Stomach (tissue), 8 donors: ENCODE measurements at regions not wholly inside any gene's neighbourhood (a gene's known extent, or its start where the extent isn't known, plus 50 kb on each side); places are given as distances from the start of the nearest gene placed in this dataset.
A peak's percentile ranks its signal among the peaks of the same experiment; 100 is the strongest.

Experiments
- DNase-seq, 2 donors: peaks; one replicate each; pipeline versions ENCODE4 v3.0.0 to v3.0.0-alpha.2; 2013 to 2019
- H3K27ac ChIP-seq, 5 donors: fragments of 200-600 bp in 4 of 5; sonication (generic) in 4 of 5; one replicate each; pipeline ENCODE4 v1.5.1; 2013 to 2019; ENCODE audit warnings: mild to moderate bottlenecking in 1 of 5, moderate library complexity in 1 of 5
- H3K27me3 ChIP-seq, 3 donors: fragments of 200-600 bp; sonication (generic); one replicate each; pipeline ENCODE4 v1.5.1; 2017 to 2019; ENCODE audit warnings: mixed run types in 1 of 3
- H3K36me3 ChIP-seq, 4 donors: fragments of 200-600 bp; sonication (generic); 1 replicate in 3 of 4; 2 replicates in 1 of 4; pipeline ENCODE4 v1.5.1; 2016 to 2019
- H3K4me1 ChIP-seq, 4 donors: fragments of 200-600 bp; sonication (generic); one replicate each; pipeline ENCODE4 v1.5.1; 2016 to 2019
- H3K4me3 ChIP-seq, 4 donors: fragments of 200-600 bp; sonication (generic) in 3 of 4; one replicate each; pipeline ENCODE4 v1.5.1; 2016 to 2019; ENCODE audit warnings: mild to moderate bottlenecking in 1 of 4
- H3K9me3 ChIP-seq, 4 donors: fragments of 200-600 bp; sonication (generic); one replicate each; pipeline ENCODE4 v1.5.1; 2016 to 2019
- CTCF ChIP-seq, 7 experiments: fragments of 450-650 bp in 4 of 7; fragments of 200-600 bp in 3 of 7; sonication (generic) in 3 of 7; IDR thresholded peaks; one replicate each; pipeline ENCODE4 v1.5.1; 2016 to 2019; ENCODE audit warnings: antibody characterized with exemption in 7 of 7, control low read depth in 2 of 7, mild to moderate bottlenecking in 1 of 7
- EP300 ChIP-seq: sonication (generic); formaldehyde crosslinking; IDR thresholded peaks from one replicate; pipeline ENCODE4 v1.6.1; 2017; ENCODE audit warnings: antibody characterized with exemption
- POLR2A ChIP-seq, 4 donors: fragments of 450-650 bp; IDR thresholded peaks; one replicate each; pipeline ENCODE4 v1.6.1; 2016; ENCODE audit warnings: antibody characterized with exemption in 4 of 4, control low read depth in 2 of 4, mild to moderate bottlenecking in 1 of 4, moderate library complexity in 1 of 4
- POLR2AphosphoS5 ChIP-seq, 3 donors: sonication (generic); formaldehyde crosslinking; IDR thresholded peaks; one replicate each; pipeline ENCODE4 v1.6.1; 2016; ENCODE audit warnings: antibody characterized with exemption in 3 of 3
- WGBS, 5 donors: extraction: QIAGEN DNeasy Blood & Tissue Kit in 3 of 5; methylation state at CpG; one replicate each; pipeline versions ENCODE4 v1.1.5 to v1.1.7; 2013 to 2018; 5-methylcytosine and 5-hydroxymethylcytosine counted together
- intact Hi-C: fragments of 100-400 bp; cut with DNase I; formaldehyde crosslinking; loops from one replicate; pipeline ENCODE4 v1.15.1; 2023; ENCODE audit warnings: low total_unique reads
- donor health status: healthy with polysubstance abuse.
- donor health status: Bipolar disorder and iron deficiency.
- donor health status: healthy.

- Histone ChIP-seq H3K27ac (no peak overlapping the region), H3K36me3 (no peaks in the 10 kb centered on the region), H3K9me3 (no peaks in the 10 kb centered on the region), H3K27me3 (peaks cover 0 to 5% (median 0%) of the 10 kb centered on the region in 3 donors), H3K4me1 (peaks cover 0 to 8% (median 0%) of the 10 kb centered on the region in 4 donors), H3K4me3 (no peak overlapping the region)
- intact Hi-C loops = no loop called here
- no peak for DNase-seq
- no peak for TF ChIP-seq CTCF (IDR thresholded peaks at IDR 0.05)
- TF ChIP-seq POLR2A (IDR thresholded peaks at IDR 0.05) = no peak
- WGBS, 5 donors = 22 to 53% (median 36%) methylated on average over 6 to 12 of the region's 12 CpGs
These were observed 376.0 kb downstream of the BCOR start for GRCh38 chrX:39721566-39722279.

- no peak overlapping the region for H3K4me3 ChIP-seq
- no peak overlapping the region for H3K27ac ChIP-seq
- no peak for TF ChIP-seq POLR2AphosphoS5 (IDR thresholded peaks at IDR 0.05)
- TF ChIP-seq POLR2A (IDR thresholded peaks at IDR 0.05) = no peak
- TF ChIP-seq CTCF (IDR thresholded peaks at IDR 0.05) = no peak
- peaks cover 0 to 12% (median 4%) of the 10 kb centered on the region in 4 donors for H3K9me3 ChIP-seq
- intact Hi-C loops = no loop called here
- peaks cover 0 to 5% (median 0%) of the 10 kb centered on the region in 3 donors for H3K27me3 ChIP-seq
- no peaks in the 10 kb centered on the region for H3K36me3 ChIP-seq
- WGBS, 5 donors = 52 to 70% (median 61%) methylated on average over 1 of the region's 1 CpG
- peaks cover 0 to 8% (median 2%) of the 10 kb centered on the region in 4 donors for H3K4me1 ChIP-seq
- DNase-seq = no peak
These were observed 373.2 kb downstream of the BCOR start for GRCh38 chrX:39724544-39724943.

GRCh38 chrX:39725114-39725513 lies 372.6 kb downstream of the BCOR start:
- intact Hi-C loops = no loop called here
- H3K4me1 ChIP-seq = peaks cover 0 to 9% (median 3%) of the 10 kb centered on the region in 4 donors
- no peaks in the 10 kb centered on the region for H3K36me3 ChIP-seq
- no peak overlapping the region for H3K4me3 ChIP-seq
- H3K9me3 ChIP-seq = peaks cover 0 to 12% (median 4%) of the 10 kb centered on the region in 4 donors
- no peak for DNase-seq
- no peak for TF ChIP-seq CTCF (IDR thresholded peaks at IDR 0.05)
- peak in 1 of 3 donors; percentile 35 for TF ChIP-seq POLR2AphosphoS5 (IDR thresholded peaks at IDR 0.05)
- H3K27me3 ChIP-seq = peaks cover 0 to 8% (median 0%) of the 10 kb centered on the region in 3 donors
- H3K27ac ChIP-seq = no peak overlapping the region
- WGBS, 5 donors = 26 to 83% (median 55%) methylated on average over 4 of the region's 4 CpGs; no CpG with 5 or more reads in 1 of the 5 donors

- DNase-seq = peak in 1 of 2 donors; percentile 54
- peaks cover 0 to 12% (median 4%) of the 10 kb centered on the region in 4 donors for H3K9me3 ChIP-seq
- no peaks in the 10 kb centered on the region for H3K36me3 ChIP-seq
- H3K27me3 ChIP-seq = peaks cover 0 to 14% (median 0%) of the 10 kb centered on the region in 3 donors
- H3K4me3 ChIP-seq = no peak overlapping the region
- intact Hi-C loops = no loop called here
- TF ChIP-seq POLR2AphosphoS5 (IDR thresholded peaks at IDR 0.05) (no peak), EP300 (no peak), CTCF (IDR thresholded peaks at IDR 0.05) (no peak), POLR2A (IDR thresholded peaks at IDR 0.05) (no peak)
- peaks cover 0 to 19% (median 12%) of the 10 kb centered on the region in 4 donors for H3K4me1 ChIP-seq
- WGBS, 5 donors = 57 to 74% (median 67%) methylated on average over 11 to 13 of the region's 13 CpGs
- no peak overlapping the region for H3K27ac ChIP-seq
These were observed 371.7 kb downstream of the BCOR start for GRCh38 chrX:39725928-39726619.
